ENCODE measurements at regions not wholly inside any gene's neighbourhood (a gene's known extent, or its start where the extent isn't known, plus 50 kb on each side); places are given as distances from the start of the nearest gene placed in this dataset.

- Histone ChIP-seq H3K9me3 (no peaks in the 10 kb centered on the region), H3K4me1 (peaks cover 0 to 5% (median 0%) of the 10 kb centered on the region in 4 donors), H3K27me3 (no peaks in the 10 kb centered on the region), H3K27ac (no peak overlapping the region), H3K36me3 (no peaks in the 10 kb centered on the region), H3K4me3 (no peak overlapping the region)
- no peak for ATAC-seq
- intact Hi-C loops (cut with DNase I), result no loop called here
- DNase-seq, result no peak
- TF ChIP-seq POLR2A (IDR thresholded peaks at IDR 0.05) (no peak), CTCF (IDR thresholded peaks at IDR 0.05) (no peak)
Observed at GRCh38 chr4:91916219-91916618, 387.5 kb upstream of the GRID2 start.

GRCh38 chr4:91924625-91925024 is 379.1 kb upstream of the GRID2 start:
- ATAC-seq (peak in 1 of 4 donors; percentile 13), DNase-seq (peak in 1 of 3 donors; percentile 31)
- no peak overlapping the region for H3K27ac ChIP-seq
- 65% methylated on average over 2 of the region's 5 CpGs for WGBS (ENCODE audit: insufficient coverage, low coverage, low lambda C conversion rate, missing lambda C conversion rate)
- TF ChIP-seq CTCF (IDR thresholded peaks at IDR 0.05) (no peak), POLR2A (IDR thresholded peaks at IDR 0.05) (no peak)
- intact Hi-C loops (cut with DNase I), result no loop called here
- no peaks in the 10 kb centered on the region for H3K36me3 ChIP-seq
- no peaks in the 10 kb centered on the region for H3K27me3 ChIP-seq
- no peaks in the 10 kb centered on the region for H3K4me1 ChIP-seq
- no peak overlapping the region for H3K4me3 ChIP-seq
- no peaks in the 10 kb centered on the region for H3K9me3 ChIP-seq

- Histone ChIP-seq H3K4me1 (no peaks in the 10 kb centered on the region), H3K9me3 (no peaks in the 10 kb centered on the region), H3K36me3 (no peaks in the 10 kb centered on the region), H3K4me3 (no peak overlapping the region), H3K27me3 (no peaks in the 10 kb centered on the region), H3K27ac (no peak overlapping the region)
- intact Hi-C loops (cut with DNase I), result no loop called here
- TF ChIP-seq CTCF (IDR thresholded peaks at IDR 0.05) (no peak), POLR2A (IDR thresholded peaks at IDR 0.05) (no peak)
- 59% methylated on average over 6 of the region's 6 CpGs for WGBS (ENCODE audit: insufficient coverage, low coverage, low lambda C conversion rate, missing lambda C conversion rate)
- ATAC-seq, result no peak
- no peak for DNase-seq
Observed at GRCh38 chr4:91935217-91935616, 368.5 kb upstream of the GRID2 start.

- DNase-seq (no peak), ATAC-seq (no peak)
- H3K4me3 ChIP-seq, result no peak overlapping the region
- intact Hi-C loops (cut with DNase I), result no loop called here
- no peaks in the 10 kb centered on the region for H3K9me3 ChIP-seq
- no peaks in the 10 kb centered on the region for H3K27me3 ChIP-seq
- no peak overlapping the region for H3K27ac ChIP-seq
- H3K4me1 ChIP-seq, result no peaks in the 10 kb centered on the region
- TF ChIP-seq POLR2A (IDR thresholded peaks at IDR 0.05) (no peak), CTCF (IDR thresholded peaks at IDR 0.05) (no peak)
- 55% methylated on average over 3 of the region's 3 CpGs for WGBS (ENCODE audit: insufficient coverage, low coverage, low lambda C conversion rate, missing lambda C conversion rate)
- no peaks in the 10 kb centered on the region for H3K36me3 ChIP-seq
Observed at GRCh38 chr4:91936311-91936710, 367.5 kb upstream of the GRID2 start.

GRCh38 chr4:91957963-91958362 is 345.8 kb upstream of the GRID2 start:
- H3K27me3 ChIP-seq, result no peaks in the 10 kb centered on the region
- no peak overlapping the region for H3K27ac ChIP-seq
- no peak overlapping the region for H3K4me3 ChIP-seq
- no peak for DNase-seq
- no peak for ATAC-seq
- 25% methylated on average over 1 of the region's 2 CpGs for WGBS (ENCODE audit: insufficient coverage, low coverage, low lambda C conversion rate, missing lambda C conversion rate)
- no peak for TF ChIP-seq POLR2A (IDR thresholded peaks at IDR 0.05)
- no peak for TF ChIP-seq CTCF (IDR thresholded peaks at IDR 0.05)
- no peaks in the 10 kb centered on the region for H3K9me3 ChIP-seq
- no peaks in the 10 kb centered on the region for H3K4me1 ChIP-seq
- H3K36me3 ChIP-seq, result no peaks in the 10 kb centered on the region
- intact Hi-C loops (cut with DNase I), result no loop called here
